Activated T-cell treated with anti-CD3 and anti-CD28 coated beads, Interleukin-2, amount 50 U/mL, for 4 hours (primary cell): ENCODE measurements at regions not wholly inside any gene's neighbourhood (a gene's known extent, or its start where the extent isn't known, plus 50 kb on each side); places are given as distances from the start of the nearest gene placed in this dataset.

Source experiments
- ATAC-seq, 2 donors: fragments of 200-7000 bp; cut with Tn5 transposase; one replicate each; pipeline ENCODE4 v1.10.0; 2021
- DNase-seq: peaks from one replicate; pipeline ENCODE4 v3.0.0-alpha.2; 2020
- H3K27me3 Mint-ChIP-seq: one replicate; pipeline ENCODE4 v1.8.0; 2021; ENCODE audit warnings: low read depth, mixed read lengths
- H3K36me3 Mint-ChIP-seq: one replicate; pipeline ENCODE4 v1.8.0; 2022; ENCODE audit warnings: mixed read lengths; ENCODE audit not compliant: insufficient read depth
- H3K4me1 Mint-ChIP-seq: one replicate; pipeline ENCODE4 v1.8.0; 2021; ENCODE audit warnings: low read depth, mixed read lengths
- H3K4me3 Mint-ChIP-seq: one replicate; pipeline ENCODE4 v1.8.0; 2021; ENCODE audit warnings: mild to moderate bottlenecking, moderate library complexity, mixed read lengths
- H3K9me3 Mint-ChIP-seq: one replicate; pipeline ENCODE4 v1.8.0; 2021; ENCODE audit warnings: mixed read lengths

DNA sequence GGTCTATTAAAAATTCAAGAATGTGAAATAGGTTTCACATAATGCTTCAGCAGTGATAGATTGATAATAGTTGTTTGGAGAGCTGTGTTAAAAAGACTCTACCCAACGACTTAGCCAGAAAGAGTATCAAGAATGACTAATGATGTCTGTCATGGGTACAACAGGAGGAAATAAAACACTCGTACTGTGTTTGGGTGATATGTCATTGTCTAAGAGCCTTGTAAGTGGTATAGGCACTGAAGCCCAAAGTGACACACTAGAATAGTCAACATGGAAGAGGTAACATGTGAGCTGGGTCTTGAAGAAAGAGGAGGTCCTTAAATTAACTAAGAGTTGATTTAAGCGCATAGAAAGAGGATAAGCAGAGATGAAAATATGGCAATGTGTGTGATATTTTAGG is 471.8 kb upstream of the MAN1A1 start:
- no peak overlapping the region for H3K4me3 Mint-ChIP-seq
- H3K4me1 Mint-ChIP-seq = no peaks in the 10 kb centered on the region
- ATAC-seq (no peak), DNase-seq (no peak)
- no peaks in the 10 kb centered on the region for H3K27me3 Mint-ChIP-seq
- H3K9me3 Mint-ChIP-seq = no peaks in the 10 kb centered on the region
- H3K36me3 Mint-ChIP-seq = no peaks in the 10 kb centered on the region

DNA sequence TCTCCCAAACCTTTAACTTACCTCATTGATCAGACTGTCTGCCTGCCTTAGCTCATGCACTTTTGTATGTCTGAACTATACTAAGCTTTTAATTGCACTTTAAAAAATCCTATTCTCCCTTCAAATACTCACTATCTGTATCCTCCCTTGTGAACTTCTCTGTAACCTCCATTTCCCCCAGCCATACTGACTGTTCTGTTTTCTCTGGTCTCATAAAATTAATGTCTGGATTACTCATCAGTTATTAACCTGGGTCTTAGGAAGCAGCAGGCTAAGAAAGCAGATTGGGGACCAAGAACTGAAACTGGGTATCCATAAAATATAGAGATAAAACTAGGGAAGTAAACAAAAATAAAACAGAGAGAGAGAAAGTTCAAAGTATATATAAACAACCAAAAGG is 469.3 kb upstream of the MAN1A1 start:
- no peaks in the 10 kb centered on the region for H3K36me3 Mint-ChIP-seq
- ATAC-seq (no peak), DNase-seq (no peak)
- H3K9me3 Mint-ChIP-seq = no peaks in the 10 kb centered on the region
- H3K4me3 Mint-ChIP-seq = no peak overlapping the region
- no peaks in the 10 kb centered on the region for H3K4me1 Mint-ChIP-seq
- no peaks in the 10 kb centered on the region for H3K27me3 Mint-ChIP-seq

DNA sequence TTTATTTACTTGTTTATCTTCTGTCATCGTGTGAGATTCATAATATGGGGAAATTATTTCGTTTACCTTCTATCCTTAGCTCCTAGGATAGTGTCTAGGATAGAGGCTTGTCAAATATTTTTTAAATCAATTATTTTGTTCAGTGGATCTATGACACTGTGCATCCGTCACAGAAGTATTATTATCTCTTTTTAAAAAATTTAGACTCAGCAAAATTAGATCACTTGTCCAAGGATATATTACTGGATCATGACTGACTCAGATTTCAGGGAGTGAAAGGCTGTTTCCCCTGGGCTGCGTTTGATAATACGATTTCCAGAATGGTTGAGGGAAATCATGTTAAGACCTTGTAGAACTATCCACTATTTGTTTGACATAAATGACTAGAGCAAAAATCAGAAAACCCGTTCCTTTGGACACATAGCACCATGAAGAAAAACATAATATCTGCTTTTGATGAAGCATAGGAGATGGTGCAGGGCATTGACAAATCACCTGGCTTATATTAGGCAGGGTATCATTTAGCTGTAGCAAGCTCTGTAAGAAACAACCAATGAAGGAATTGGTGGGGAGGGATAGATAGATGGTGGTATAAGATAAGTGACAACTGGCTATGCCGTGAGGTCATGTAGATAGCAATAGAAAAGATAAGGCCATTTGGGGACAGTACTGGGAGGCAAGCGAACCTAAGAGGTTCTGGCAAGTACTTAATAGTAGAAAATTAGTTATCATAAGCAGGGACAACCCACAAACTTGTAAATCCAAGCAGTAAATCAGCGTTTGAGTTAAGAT is 465.2 kb upstream of the MAN1A1 start:
- Mint-ChIP-seq H3K4me3 (no peak overlapping the region), H3K9me3 (no peaks in the 10 kb centered on the region), H3K27me3 (no peaks in the 10 kb centered on the region), H3K4me1 (no peaks in the 10 kb centered on the region), H3K36me3 (no peaks in the 10 kb centered on the region)
- ATAC-seq (no peak), DNase-seq (no peak)

DNA sequence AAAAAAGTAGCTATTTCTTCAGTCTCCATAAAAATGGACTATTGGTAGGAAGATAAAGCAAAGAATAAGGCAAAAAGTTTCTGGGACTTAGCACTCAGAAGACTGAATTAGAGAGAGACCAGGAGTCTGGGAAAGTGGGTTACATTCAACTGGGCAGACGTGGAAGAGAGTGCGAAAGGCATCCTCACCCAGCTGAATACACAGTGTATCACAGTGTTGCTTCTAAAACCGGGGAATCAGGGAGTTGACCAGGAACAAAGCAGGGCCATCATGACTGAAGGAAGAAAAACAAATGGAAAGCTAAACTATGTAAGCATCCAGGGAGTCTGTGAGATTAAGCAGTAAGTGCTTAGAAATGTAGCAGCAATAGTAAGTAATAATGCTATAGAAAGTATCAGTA is 452.9 kb upstream of the MAN1A1 start:
- Mint-ChIP-seq H3K4me1 (no peaks in the 10 kb centered on the region), H3K36me3 (no peaks in the 10 kb centered on the region), H3K27me3 (peaks cover 2% of the 10 kb centered on the region), H3K4me3 (no peak overlapping the region), H3K9me3 (no peaks in the 10 kb centered on the region)
- no peak for DNase-seq
- ATAC-seq = no peak

DNA sequence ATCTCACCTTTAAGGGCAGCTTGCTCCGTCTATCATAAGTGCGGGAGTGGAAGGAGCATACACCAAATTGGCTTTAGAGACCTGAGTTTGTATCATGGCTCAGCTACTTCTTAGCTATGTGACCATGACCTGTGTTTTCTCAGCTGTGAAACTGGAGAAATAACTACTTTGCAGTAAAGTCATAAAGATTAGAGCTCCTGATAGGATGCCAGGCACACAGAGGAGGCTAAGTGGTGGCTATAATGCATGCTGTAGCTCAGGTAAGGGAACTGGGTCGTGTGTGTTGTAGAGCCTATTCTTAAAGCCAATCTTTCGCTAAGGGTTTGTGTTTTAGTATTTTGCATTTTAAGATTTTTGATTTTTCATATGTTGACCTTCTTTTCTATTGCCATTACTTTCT is 451.5 kb upstream of the MAN1A1 start:
- peaks cover 2% of the 10 kb centered on the region for H3K27me3 Mint-ChIP-seq
- no peak overlapping the region for H3K4me3 Mint-ChIP-seq
- H3K36me3 Mint-ChIP-seq = no peaks in the 10 kb centered on the region
- H3K9me3 Mint-ChIP-seq = no peaks in the 10 kb centered on the region
- DNase-seq (no peak), ATAC-seq (no peak)
- H3K4me1 Mint-ChIP-seq = no peaks in the 10 kb centered on the region

DNA sequence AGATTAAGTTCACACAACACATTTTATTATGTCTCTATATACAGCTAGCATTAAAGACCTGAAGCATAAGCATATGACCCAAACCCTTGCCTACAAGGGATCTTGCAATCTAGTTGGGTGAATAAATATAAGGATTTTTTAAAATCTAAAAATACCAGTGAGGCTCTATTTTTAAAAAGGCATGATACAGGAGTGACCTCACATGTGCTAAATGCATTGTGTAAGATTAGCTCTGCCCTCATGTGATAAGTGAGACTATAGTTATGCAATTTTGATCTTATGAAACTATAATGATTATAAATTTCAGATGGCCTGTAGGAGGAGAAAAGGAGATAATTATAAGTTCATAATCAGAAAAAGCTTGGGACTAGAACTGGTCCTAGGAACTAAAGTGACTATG is 451.0 kb upstream of the MAN1A1 start:
- H3K27me3 Mint-ChIP-seq = peaks cover 2% of the 10 kb centered on the region
- H3K4me3 Mint-ChIP-seq = no peak overlapping the region
- no peaks in the 10 kb centered on the region for H3K36me3 Mint-ChIP-seq
- ATAC-seq = no peak
- DNase-seq = no peak
- no peaks in the 10 kb centered on the region for H3K9me3 Mint-ChIP-seq
- no peaks in the 10 kb centered on the region for H3K4me1 Mint-ChIP-seq

DNA sequence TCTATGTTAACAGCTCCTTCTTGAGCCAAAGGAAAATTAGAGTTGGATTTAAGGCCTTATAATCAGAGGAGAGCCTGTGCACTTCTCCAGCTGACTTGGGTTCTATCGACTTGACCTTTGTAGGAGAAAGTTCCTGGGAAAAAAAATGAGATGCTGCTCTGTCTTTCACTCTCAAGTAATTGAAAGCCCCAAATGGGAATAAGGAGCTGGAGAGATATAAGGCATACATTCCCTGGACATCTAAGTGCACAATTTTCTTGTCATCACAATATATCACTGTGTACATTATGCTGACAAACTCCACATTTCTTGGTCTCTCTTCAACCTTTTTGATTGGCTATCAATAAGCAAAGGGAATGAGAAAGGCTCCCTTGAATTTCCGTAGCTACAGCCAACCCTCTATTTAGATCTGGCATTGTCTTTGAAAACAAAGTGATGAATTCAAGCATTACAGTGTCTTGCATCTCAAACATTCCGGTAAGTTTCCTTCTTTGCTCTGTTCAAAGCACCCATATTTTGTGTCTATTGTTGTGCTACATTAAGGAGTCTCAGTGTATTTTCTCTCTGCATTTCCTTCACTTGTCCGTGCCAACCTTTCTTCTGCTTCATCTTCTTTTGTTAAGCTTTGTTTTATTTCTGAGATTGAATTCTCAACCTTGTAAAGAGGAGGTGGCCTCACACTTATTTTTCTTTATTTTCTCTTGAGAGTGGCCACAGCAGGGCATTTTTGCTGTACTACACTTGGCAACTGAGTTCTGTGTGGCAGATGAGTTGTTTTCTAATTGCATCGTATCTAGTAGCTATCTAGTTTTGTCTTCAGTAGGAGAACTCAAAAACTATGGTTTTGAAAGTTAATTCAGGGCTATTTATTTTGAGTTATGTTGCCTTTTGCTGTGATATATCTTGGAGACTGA is 450.3 kb upstream of the MAN1A1 start:
- DNase-seq (no peak), ATAC-seq (no peak)
- Mint-ChIP-seq H3K27me3 (peaks cover 2% of the 10 kb centered on the region), H3K9me3 (no peaks in the 10 kb centered on the region), H3K36me3 (no peaks in the 10 kb centered on the region), H3K4me3 (no peak overlapping the region), H3K4me1 (no peaks in the 10 kb centered on the region)

DNA sequence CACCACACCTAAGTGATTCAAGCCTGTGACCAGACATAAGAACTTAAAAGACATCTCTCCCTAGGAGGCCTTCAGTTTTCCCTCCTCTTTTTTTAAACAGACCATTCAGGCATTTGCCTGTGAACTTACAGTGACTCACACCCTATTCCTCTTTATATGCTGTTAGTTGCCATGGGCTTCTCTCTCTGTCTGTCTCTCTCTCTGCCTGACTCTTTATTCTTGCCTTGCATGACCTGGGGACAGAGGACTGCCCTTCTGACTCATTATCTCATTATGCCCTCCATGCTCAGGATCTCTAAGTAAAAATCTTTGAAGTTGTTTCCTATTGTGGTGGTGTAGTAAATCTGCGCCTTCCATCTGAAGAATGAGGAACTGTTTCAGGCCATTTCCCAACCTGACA is 442.2 kb upstream of the MAN1A1 start:
- no peak for DNase-seq
- no peak for ATAC-seq
- H3K36me3 Mint-ChIP-seq = no peaks in the 10 kb centered on the region
- H3K4me1 Mint-ChIP-seq = no peaks in the 10 kb centered on the region
- no peaks in the 10 kb centered on the region for H3K27me3 Mint-ChIP-seq
- no peak overlapping the region for H3K4me3 Mint-ChIP-seq
- no peaks in the 10 kb centered on the region for H3K9me3 Mint-ChIP-seq

DNA sequence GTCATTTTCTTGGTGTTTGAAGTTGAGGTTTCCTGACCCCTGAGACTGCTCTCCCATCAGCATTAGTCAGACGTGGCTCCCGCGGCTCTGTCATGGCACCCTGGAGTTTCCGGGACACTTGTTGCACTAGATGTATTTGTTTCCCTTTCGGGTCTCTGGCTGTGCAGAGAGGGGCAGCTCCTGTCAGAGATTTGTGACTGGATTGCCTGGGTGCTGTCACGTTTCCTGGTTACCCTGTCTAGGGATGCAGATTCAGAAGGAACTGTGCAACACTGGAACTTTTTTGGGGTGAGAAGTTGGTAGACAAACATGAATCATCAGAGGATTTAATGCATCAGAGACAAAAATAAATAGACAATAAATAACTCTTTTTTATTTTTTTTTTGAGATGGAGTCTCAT is 431.8 kb upstream of the MAN1A1 start:
- Mint-ChIP-seq H3K4me3 (no peak overlapping the region), H3K36me3 (no peaks in the 10 kb centered on the region), H3K27me3 (peaks cover 4% of the 10 kb centered on the region), H3K9me3 (peaks cover 3% of the 10 kb centered on the region), H3K4me1 (no peaks in the 10 kb centered on the region)
- no peak for ATAC-seq
- DNase-seq = no peak

DNA sequence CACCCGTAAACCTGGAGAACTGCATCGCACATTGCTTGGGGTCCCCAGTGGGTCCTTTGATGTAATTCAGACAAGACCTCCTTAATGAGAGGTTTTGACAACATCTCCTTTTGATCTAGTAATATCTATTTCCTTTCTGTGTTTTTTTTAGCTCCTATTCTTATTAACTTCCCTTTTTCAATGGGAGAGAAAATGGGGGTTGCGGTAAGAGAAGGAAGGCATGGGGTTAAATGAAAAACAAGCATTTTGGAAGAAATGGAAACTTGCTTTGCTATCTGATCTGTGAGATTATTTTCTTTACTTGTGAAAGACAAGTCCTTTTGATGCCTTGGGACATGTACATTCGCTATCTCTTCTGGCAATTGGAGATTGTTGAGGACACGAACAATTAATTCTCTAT is 418.6 kb upstream of the MAN1A1 start:
- Mint-ChIP-seq H3K27me3 (peaks cover 4% of the 10 kb centered on the region), H3K36me3 (no peaks in the 10 kb centered on the region), H3K4me3 (no peak overlapping the region), H3K9me3 (peaks cover 7% of the 10 kb centered on the region), H3K4me1 (no peaks in the 10 kb centered on the region)
- ATAC-seq (no peak), DNase-seq (no peak)

DNA sequence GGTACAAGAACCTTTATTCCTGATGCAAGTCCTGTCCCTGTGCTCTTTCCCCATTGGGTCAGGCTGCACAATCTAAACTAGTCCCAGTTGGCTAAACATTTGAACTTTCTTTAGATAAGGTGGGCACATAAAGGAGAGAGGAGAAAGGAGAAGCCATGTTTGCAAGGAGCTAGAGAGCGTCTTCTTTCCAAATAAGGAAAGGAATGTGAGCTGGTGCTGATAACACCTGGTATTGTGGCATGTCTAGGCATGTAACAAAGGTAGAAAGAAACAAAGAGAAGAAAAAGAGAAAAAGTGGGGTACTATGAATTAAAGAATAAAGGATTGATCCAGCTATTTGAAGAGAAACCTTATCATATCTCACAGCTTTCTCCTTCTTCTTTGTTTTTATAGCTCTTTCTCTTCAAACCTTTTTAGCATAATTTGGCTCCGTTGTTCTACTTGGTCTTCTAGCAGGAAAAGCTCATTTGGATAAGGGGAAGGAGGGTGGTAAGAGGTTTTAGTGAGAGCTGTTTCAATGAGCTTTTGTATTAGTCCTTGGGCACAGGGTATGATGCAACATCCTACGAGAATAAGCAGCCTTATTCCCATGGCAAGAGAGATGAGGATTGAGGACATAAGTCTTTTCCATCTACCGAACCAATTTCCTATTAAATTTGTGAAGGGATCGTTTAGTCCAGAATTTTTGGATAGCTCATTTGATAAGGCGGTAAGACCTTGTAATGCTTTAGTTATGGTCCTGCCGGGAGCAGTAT is 415.5 kb upstream of the MAN1A1 start:
- DNase-seq (no peak), ATAC-seq (no peak)
- Mint-ChIP-seq H3K27me3 (peaks cover 4% of the 10 kb centered on the region), H3K4me3 (no peak overlapping the region), H3K4me1 (no peaks in the 10 kb centered on the region), H3K9me3 (no peaks in the 10 kb centered on the region), H3K36me3 (no peaks in the 10 kb centered on the region)

DNA sequence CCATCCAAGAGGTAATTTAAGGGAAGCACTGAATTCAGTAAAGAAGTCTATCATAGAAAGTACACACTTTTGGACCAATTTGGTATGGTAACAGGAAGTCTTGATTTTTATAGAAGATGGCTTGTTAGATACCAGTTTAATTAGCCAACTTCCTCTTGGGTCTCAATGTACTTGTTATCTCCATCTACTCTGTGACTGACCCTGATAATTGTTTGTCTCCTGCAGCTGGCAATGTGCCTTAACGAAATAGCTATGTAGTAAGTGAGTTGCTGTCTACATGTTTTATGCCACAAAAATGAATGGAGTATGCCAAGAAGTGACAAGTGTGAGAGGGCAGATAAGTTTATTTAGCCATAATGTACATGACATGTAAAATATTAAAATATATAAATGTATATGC is 410.5 kb upstream of the MAN1A1 start:
- Mint-ChIP-seq H3K36me3 (no peaks in the 10 kb centered on the region), H3K27me3 (peaks cover 6% of the 10 kb centered on the region), H3K9me3 (no peaks in the 10 kb centered on the region), H3K4me1 (no peaks in the 10 kb centered on the region), H3K4me3 (no peak overlapping the region)
- ATAC-seq (no peak), DNase-seq (no peak)

DNA sequence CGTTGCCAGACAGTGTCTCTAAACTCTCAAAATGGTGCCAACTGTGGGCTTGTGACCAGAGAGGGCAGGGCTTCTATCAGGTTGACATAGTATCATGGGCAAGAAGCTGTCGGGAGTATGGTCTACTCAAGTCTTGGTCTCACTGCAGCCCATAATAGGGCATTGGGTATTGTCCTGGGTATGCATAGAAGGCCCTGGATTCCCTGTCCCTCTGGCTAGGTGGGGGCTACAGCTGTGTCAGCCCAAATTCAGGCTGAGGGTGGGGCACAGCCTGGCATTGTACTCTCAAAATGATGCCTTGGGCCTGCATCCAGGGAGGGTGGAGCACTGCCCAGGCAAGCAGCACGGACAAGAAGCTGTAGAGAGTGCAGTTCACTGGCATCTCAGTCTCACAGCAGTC is 408.8 kb upstream of the MAN1A1 start:
- Mint-ChIP-seq H3K4me1 (no peaks in the 10 kb centered on the region), H3K9me3 (no peaks in the 10 kb centered on the region), H3K4me3 (no peak overlapping the region), H3K27me3 (peaks cover 4% of the 10 kb centered on the region), H3K36me3 (no peaks in the 10 kb centered on the region)
- ATAC-seq (no peak), DNase-seq (no peak)

DNA sequence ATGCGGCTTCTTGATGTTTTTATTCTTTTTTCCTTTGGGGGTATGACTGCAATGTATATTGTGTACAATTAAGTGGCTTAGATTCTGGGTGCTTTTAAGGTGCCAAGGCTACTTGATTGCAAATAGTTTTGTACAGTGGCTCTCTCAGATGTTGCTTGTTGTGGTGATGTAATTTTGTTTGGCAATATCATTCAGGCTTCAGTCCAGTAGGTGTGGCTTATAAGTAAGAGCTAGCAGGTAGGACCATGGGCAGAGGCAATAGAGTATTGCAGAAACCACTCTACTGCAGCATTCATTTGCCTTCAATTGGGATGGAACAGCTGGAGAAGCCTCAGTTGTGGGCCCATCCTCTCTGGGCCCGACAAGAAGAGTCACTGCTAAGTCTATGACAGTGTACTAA is 407.9 kb upstream of the MAN1A1 start:
- ATAC-seq (no peak), DNase-seq (no peak)
- no peaks in the 10 kb centered on the region for H3K4me1 Mint-ChIP-seq
- no peak overlapping the region for H3K4me3 Mint-ChIP-seq
- H3K36me3 Mint-ChIP-seq = no peaks in the 10 kb centered on the region
- H3K9me3 Mint-ChIP-seq = no peaks in the 10 kb centered on the region
- peaks cover 8% of the 10 kb centered on the region for H3K27me3 Mint-ChIP-seq
